Right cardiac atrium (tissue), 5 donors: ENCODE measurements at regions not wholly inside any gene's neighbourhood (a gene's known extent, or its start where the extent isn't known, plus 50 kb on each side); places are given as distances from the start of the nearest gene placed in this dataset.
"Not testable (repeated sequence)": the region's sequence is repeated elsewhere in the genome, so short reads cannot be mapped to it uniquely, and the experiment has no call there.

Experiments used
- ATAC-seq, 2 donors: fragments of 200-7000 bp; cut with Tn5 transposase; one replicate each; pipeline versions ENCODE4 v1.8.0 to v1.9.1; 2020; ENCODE audit warnings: moderate library complexity in 2 of 2, mild to moderate bottlenecking in 1 of 2
- DNase-seq, 3 donors: peaks; one replicate each; pipeline ENCODE4 v3.0.0-alpha.2; 2020
- H3K27ac ChIP-seq: one replicate; pipeline ENCODE4 v1.5.1; 2013; ENCODE audit warnings: mild to moderate bottlenecking, low read length, control low read depth, moderate library complexity
- H3K27me3 ChIP-seq: one replicate; pipeline ENCODE4 v1.6.1; 2013; ENCODE audit not compliant: control insufficient read depth, insufficient read depth
- H3K4me1 ChIP-seq: one replicate; pipeline ENCODE4 v1.6.1; 2013; ENCODE audit warnings: low read length; ENCODE audit not compliant: control insufficient read depth, insufficient read depth
- H3K4me3 ChIP-seq: one replicate; pipeline ENCODE4 v1.5.1; 2013; ENCODE audit warnings: low read length, control low read depth
- H3K9me3 ChIP-seq: one replicate; pipeline ENCODE4 v1.6.1; 2013; ENCODE audit warnings: low read length; ENCODE audit not compliant: control insufficient read depth
- WGBS: extraction: QIAGEN DNeasy Blood & Tissue Kit; methylation state at CpG from one replicate; pipeline ENCODE4 v1.1.7; 2013; 5-methylcytosine and 5-hydroxymethylcytosine counted together
- intact Hi-C, 4 donors: fragments of 100-400 bp; cut with DNase I; formaldehyde crosslinking; loops; one replicate each; pipeline versions ENCODE4 v1.11.0 to v1.14.0; 2022 to 2023
- donor health status: healthy with polysubstance abuse.
- donor health status: DM: no; HTN: yes; CAD: no.
- donor health status: DM: no; HTN: no; CAD: no.
- donor health status: DM: no; HTN: yes; CAD: no; lungs with severe emphysema.
- donor health status: DM: yes; HTN: yes; CAD: no.

DNA sequence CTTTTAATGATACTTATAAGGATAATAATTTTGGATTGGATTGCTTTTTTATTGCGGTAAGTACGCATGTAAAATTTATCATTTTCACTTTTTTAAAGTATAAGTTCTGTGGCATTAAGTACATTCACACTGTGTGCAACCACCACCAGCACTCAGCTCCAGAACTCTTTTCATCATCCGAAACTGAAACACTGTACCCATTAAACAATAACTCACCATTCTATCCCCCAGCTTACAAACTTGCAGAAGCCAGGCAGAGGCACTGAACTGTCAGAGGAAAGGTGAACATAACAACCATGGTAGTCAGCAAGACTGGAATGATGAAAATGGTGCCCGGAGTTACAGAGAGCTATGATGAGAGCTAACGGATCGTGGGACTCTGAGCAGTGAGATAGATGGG is 465.9 kb downstream of the ADCYAP1 start:
- 95% methylated on average over 6 of the region's 6 CpGs for WGBS
- intact Hi-C loops, result no loop called here

DNA sequence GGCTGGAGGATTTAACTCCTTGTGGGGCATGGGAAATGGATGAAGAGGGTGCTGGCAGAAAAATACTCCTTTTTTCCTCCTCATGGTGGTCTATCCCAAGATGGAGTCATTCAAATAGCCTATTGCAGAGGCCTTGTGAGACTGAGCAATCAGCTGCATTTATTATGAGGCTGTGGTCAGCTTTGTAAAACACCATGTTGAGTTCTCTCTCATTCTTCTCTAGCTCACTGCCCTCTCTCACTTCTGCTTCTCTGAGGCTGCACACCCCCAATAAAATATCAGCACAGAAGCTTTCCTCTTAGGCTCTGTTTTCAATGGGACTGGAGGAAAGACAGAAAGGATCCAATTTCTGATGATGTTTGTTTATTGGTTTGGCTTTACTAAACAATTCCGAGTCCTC is 467.1 kb downstream of the ADCYAP1 start:
- Histone ChIP-seq H3K4me3 (no peak overlapping the region), H3K27ac (no peak overlapping the region), H3K27me3 (no peaks in the 10 kb centered on the region), H3K9me3 (no peaks in the 10 kb centered on the region), H3K4me1 (no peaks in the 10 kb centered on the region)
- no peak for ATAC-seq
- WGBS, result 79% methylated on average over 1 of the region's 1 CpG
- intact Hi-C loops, result no loop called here
- no peak for DNase-seq

More for the DNA sequence above, 465.9 kb downstream of the ADCYAP1 start:
- Histone ChIP-seq H3K27ac (no peak overlapping the region), H3K4me1 (no peaks in the 10 kb centered on the region), H3K9me3 (no peaks in the 10 kb centered on the region), H3K4me3 (no peak overlapping the region), H3K27me3 (no peaks in the 10 kb centered on the region)
- ATAC-seq (no peak), DNase-seq (no peak)

GRCh38 chr18:1383465-1383864 is 478.8 kb downstream of the ADCYAP1 start:
- no peak overlapping the region for H3K4me3 ChIP-seq
- H3K4me1 ChIP-seq, result no peaks in the 10 kb centered on the region
- ATAC-seq (no peak), DNase-seq (no peak)
- H3K27me3 ChIP-seq, result no peaks in the 10 kb centered on the region
- WGBS, result 75% methylated on average over 3 of the region's 3 CpGs
- no peak overlapping the region for H3K27ac ChIP-seq
- intact Hi-C loops, result no loop called here
- H3K9me3 ChIP-seq, result no peaks in the 10 kb centered on the region

- intact Hi-C loops, H3K4me1 ChIP-seq, H3K27ac ChIP-seq, H3K4me3 ChIP-seq, DNase-seq, H3K9me3 ChIP-seq, H3K27me3 ChIP-seq, ATAC-seq: not testable (repeated sequence)
Measured at GRCh38 chr18:1388468-1388867, 483.8 kb downstream of the ADCYAP1 start.

GRCh38 chr18:1392046-1392445 is 487.4 kb downstream of the ADCYAP1 start:
- Histone ChIP-seq H3K4me3 (no peak overlapping the region), H3K9me3 (no peaks in the 10 kb centered on the region), H3K27me3 (no peaks in the 10 kb centered on the region), H3K4me1 (no peaks in the 10 kb centered on the region), H3K27ac (no peak overlapping the region)
- intact Hi-C loops, result no loop called here
- no peak for DNase-seq
- WGBS, result 40% methylated on average over 3 of the region's 3 CpGs
- no peak for ATAC-seq

GRCh38 chr18:1392865-1393734 is 488.4 kb downstream of the ADCYAP1 start:
- intact Hi-C loops, result no loop called here
- ATAC-seq, result no peak
- 83% methylated on average over 7 of the region's 7 CpGs for WGBS
- no peaks in the 10 kb centered on the region for H3K9me3 ChIP-seq
- no peak overlapping the region for H3K27ac ChIP-seq
- no peaks in the 10 kb centered on the region for H3K27me3 ChIP-seq
- H3K4me3 ChIP-seq, result no peak overlapping the region
- no peaks in the 10 kb centered on the region for H3K4me1 ChIP-seq
- DNase-seq, result no peak

DNA sequence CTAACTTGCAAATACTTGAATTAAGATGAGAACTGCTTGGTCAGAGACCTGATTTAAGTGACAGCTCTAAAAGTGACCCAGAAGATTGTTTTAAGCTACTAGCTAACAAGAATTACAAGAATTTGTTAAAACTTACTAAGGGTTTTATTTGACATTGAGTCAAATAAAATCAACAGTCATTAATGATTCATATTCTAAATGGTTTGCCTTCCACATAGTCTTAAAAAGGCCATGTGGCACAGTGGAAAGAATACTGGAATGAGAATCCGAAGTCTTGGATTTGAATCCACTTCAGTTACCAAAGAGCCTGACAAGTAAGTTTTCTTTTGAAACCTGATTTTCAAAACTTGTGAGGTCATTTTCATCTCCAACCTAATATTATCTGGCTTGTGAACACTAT is 489.3 kb downstream of the ADCYAP1 start:
- Histone ChIP-seq H3K4me3 (no peak overlapping the region), H3K27ac (no peak overlapping the region), H3K4me1 (no peaks in the 10 kb centered on the region), H3K9me3 (no peaks in the 10 kb centered on the region), H3K27me3 (no peaks in the 10 kb centered on the region)
- intact Hi-C loops, result no loop called here
- ATAC-seq (no peak), DNase-seq (no peak)
- WGBS, result 84% methylated on average over 1 of the region's 1 CpG

DNA sequence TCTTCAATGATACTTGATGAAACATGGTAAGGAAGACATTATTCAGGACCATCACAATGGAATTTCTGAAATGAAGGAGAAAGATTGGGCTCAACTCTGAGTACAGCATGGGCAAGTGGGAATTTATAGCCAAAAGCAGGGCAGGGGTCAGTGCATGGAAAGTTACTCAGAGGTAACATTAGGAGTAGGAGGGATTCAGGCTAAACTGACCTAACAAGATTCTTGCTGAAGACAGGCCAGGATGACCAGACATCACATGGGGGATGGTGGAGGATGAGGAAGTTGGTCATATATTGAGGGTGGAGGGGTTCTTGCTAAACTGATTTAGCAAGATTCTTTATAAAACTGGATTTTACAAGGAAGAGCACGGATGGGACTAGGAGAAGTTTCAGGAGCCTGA is 489.8 kb downstream of the ADCYAP1 start:
- DNase-seq (no peak), ATAC-seq (no peak)
- 72% methylated on average over 1 of the region's 1 CpG for WGBS
- Histone ChIP-seq H3K27ac (no peak overlapping the region), H3K27me3 (no peaks in the 10 kb centered on the region), H3K9me3 (no peaks in the 10 kb centered on the region), H3K4me3 (no peak overlapping the region), H3K4me1 (no peaks in the 10 kb centered on the region)
- intact Hi-C loops, result no loop called here

DNA sequence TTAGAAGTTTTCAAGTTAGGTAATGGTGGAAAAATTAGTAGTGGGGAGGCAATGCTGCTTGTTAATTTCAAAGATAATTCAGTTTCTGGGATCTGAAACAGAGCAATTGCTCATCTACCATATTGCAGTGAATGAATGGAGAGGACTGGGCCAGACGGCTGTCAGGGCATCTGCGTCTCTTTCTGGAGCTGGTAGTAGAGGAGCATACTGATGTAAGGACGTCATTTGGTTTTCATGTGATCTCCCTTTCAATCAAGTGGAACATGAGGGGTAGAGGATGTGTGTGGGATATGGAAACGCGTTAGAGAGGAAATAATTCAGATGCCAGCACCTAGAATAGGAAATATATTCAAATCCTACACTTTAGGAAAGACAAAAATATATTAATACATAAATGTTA is 490.3 kb downstream of the ADCYAP1 start:
- Histone ChIP-seq H3K4me1 (no peaks in the 10 kb centered on the region), H3K9me3 (no peaks in the 10 kb centered on the region), H3K27me3 (no peaks in the 10 kb centered on the region), H3K27ac (no peak overlapping the region), H3K4me3 (no peak overlapping the region)
- no peak for DNase-seq
- intact Hi-C loops, result no loop called here
- 64% methylated on average over 5 of the region's 5 CpGs for WGBS
- ATAC-seq, result no peak

DNA sequence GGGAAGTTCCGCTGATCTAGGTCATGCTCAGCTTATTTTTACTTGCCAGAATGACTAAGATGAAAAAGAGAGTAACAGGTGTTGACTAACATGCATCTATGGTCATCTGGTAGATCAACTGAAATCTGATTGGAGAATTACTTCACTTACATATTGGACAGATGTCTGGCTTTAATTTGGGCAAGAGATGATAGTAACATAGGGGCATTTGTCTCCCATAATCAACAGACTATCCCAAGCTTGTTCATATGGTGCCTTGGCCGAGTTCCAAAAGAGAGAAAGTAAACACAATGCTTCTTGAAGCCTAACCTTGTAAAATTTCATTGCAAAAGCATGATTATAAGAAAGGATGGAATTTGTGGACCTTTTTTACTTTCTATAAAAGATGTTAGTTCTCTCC is 503.7 kb downstream of the ADCYAP1 start:
- 57% methylated on average over 2 of the region's 2 CpGs for WGBS
- H3K27me3 ChIP-seq, result no peaks in the 10 kb centered on the region
- ATAC-seq (no peak), DNase-seq (no peak)
- H3K4me1 ChIP-seq, result no peaks in the 10 kb centered on the region
- H3K27ac ChIP-seq, result no peak overlapping the region
- H3K9me3 ChIP-seq, result no peaks in the 10 kb centered on the region
- no peak overlapping the region for H3K4me3 ChIP-seq
- intact Hi-C loops, result no loop called here

DNA sequence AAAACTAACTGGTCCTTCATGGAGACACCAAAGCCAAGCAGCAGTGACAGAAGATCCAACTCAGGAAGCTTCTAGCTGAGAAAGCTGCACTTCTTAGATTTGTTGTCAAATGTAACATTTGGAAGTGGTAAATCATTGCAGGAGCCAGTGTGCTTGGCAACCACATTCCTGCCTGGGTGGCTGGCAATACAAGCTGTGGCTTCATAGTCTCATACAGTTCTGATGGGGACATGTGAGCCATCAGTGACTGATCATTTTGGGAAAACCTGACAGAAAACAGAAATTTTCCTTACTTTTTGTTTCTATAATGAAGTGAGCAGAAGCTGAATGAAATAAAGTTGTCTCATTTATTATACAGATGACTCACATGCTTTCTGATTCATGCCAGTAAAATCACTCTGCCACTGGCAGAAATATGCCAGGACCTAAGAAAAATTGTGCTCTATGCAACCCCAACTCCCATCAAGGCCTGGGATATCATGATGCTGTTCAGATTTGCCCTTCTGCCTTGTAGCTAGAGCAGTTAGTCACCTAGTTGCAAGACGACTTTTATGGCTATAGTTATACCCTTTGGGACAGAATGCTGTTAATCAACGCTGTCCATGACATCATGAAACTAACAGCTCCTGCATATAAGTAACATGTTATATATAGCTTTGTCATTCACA is 508.1 kb downstream of the ADCYAP1 start:
- intact Hi-C loops, result no loop called here
- no peak for ATAC-seq
- WGBS, result 52% methylated on average over 2 of the region's 2 CpGs

More for the DNA sequence above, 508.1 kb downstream of the ADCYAP1 start:
- no peaks in the 10 kb centered on the region for H3K27me3 ChIP-seq
- no peaks in the 10 kb centered on the region for H3K4me1 ChIP-seq
- no peaks in the 10 kb centered on the region for H3K9me3 ChIP-seq
- DNase-seq, result no peak
- no peak overlapping the region for H3K27ac ChIP-seq
- no peak overlapping the region for H3K4me3 ChIP-seq
